Stimulated activated CD8-positive, alpha-beta memory T cell treated with anti-CD3 and anti-CD28 coated beads, Interleukin-7, amount 100 ng/mL, for 4 hours (primary cell): ENCODE measurements at regions not wholly inside any gene's neighbourhood (a gene's known extent, or its start where the extent isn't known, plus 50 kb on each side); places are given as distances from the start of the nearest gene placed in this dataset.
"Not testable (repeated sequence)": the region's sequence is repeated elsewhere in the genome, so short reads cannot be mapped to it uniquely, and the experiment has no call there.

ENCODE experiments used
- DNase-seq, 2 donors: peaks; one replicate each; pipeline ENCODE4 v3.0.0-alpha.2; 2020; ENCODE audit warnings: low read depth in 2 of 2

DNA sequence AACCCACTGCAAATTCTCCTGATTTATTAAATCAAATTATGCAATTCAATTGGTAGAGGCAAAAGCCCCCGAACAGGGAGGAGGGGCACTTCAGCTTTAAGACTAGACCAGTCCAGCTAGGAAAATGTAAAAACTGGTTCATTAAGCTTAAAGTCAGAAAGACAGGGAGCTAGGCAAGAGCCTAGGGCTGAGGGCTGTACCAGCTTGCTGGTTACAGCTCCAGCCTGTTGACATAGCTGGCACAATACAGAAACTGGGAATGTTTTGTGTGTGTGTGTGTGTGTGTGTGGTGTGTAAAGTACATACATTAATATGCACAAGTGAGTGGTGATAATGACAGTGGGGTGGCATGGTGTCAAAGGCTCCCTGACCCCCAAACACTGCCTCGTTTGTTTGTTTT, 307.0 kb upstream of the CELF4 start:
- DNase-seq = no peak

DNA sequence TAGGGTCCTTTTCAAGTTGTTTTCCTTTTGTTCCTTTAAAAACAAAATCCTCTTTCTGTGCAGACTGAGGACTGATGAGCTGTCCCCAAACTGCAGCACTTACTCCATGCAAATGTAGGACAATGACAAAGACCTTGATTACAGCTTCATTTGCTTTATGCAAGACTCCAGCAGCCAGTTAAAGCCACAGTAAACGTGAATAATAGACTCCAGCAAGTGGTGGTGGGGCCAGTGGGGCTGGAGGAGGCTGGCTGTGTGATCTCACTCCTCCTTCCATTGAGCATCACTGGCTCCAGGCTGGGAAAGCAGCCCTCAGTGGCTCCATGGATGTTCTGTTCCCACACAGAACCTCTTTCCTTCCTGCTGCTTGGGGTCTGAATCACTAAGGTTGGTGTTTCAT, 306.0 kb upstream of the CELF4 start:
- DNase-seq = no peak

DNA sequence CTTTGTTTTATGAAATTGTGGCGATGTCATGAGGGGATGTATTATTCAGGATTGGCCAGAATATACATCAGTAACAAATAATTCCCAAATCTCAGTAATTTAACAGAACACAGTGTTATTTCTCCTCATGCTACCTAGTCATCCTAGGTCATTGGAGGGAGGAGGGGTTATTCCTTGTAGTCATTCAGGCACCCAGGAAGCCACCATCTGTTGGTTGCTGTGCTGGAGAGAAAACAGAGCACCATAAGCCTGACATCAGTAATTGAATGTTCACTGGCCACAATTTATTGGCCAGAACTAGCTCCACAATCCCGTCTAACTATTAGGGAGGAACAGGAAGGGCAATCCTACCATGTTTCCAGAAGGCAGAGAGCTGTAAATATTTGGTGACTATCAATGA, 303.5 kb upstream of the CELF4 start:
- no peak for DNase-seq

GRCh38 chr18:37864122-37864521, 298.5 kb upstream of the CELF4 start:
- DNase-seq = no peak

GRCh38 chr18:37861981-37862380, 296.4 kb upstream of the CELF4 start:
- no peak for DNase-seq

DNA sequence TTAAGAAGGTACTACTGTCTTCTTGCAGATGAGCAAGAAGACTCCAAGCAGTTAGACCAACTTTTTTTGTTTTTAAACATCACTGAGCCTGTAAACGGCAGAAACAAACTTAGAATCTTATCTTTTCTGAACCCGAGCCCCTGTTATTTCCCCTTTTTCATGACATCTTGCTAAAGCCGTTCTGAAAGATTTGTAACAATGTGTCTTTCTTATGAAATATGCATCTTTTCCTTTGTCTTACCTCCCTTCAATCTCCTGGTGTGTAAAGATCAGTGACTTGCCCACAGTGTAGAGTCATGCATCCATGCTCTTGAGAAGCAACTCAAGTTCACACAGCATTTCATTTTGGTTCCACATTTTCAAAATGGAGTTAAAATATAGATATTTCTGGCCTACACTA, 288.8 kb upstream of the CELF4 start:
- DNase-seq = no peak

DNA sequence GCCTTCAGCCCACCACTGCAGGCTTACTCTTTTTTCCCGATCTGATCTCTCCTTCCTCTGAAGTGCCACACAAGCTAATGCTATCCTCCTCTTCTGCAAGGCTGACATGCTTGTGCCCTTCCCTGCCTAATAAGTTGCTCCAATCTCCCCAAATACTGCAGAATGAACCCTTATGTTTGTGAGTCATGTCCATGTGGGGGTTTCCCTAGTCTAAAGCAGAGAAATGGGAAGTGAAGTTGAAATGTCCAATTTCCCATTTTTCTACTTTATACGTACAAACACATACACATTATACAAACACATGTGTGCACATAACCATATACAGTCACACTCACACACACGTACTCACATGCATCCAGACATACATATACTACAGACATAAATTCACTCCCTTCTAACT, 288.1 kb upstream of the CELF4 start:
- no peak for DNase-seq

DNA sequence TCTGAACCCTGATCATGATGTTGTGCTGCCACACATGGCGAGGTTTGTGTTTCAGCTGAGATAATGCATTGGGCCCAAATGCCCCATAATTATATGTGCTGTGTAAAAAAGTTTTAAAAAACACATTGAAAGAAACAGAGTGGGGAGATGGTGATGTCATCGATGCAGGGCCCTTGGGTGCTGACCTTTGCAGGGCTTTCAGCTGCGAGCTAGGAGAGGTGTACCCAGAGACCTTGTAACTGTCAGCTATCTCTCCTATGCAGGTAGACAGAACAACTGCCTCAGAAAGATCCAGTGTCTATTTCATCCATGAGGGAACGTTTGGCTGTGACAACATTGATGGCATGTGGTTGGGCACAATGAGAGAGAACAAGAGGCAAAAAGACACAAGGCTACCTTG, 286.9 kb upstream of the CELF4 start:
- DNase-seq = no peak

DNA sequence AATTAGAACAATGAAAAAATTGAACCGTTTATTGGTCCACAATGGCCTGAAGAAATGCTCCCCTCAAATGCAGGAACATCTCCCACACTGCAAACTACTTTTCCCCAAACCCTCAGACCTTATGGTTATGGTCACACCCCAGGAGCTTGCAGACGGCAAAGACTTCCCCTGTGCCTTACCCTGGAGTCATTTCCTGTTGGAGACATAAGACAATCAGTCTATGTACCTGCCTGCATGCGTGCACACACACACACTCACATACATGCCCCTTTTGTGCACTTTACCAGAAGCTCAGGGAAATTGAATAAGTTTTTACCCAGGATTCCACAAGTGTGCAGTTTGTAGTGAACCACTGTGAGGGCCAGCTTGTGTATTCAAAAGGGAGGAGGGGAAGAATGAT, 281.9 kb upstream of the CELF4 start:
- DNase-seq = no peak

- DNase-seq = no peak
Measured at GRCh38 chr18:37846996-37847395, 281.4 kb upstream of the CELF4 start.

- DNase-seq = no peak
Measured at GRCh38 chr18:37845498-37845897, 279.9 kb upstream of the CELF4 start.

GRCh38 chr18:37844209-37844970, 278.8 kb upstream of the CELF4 start:
- no peak for DNase-seq

GRCh38 chr18:37838083-37838482, 272.5 kb upstream of the CELF4 start:
- DNase-seq = no peak

GRCh38 chr18:37836071-37836970, 270.7 kb upstream of the CELF4 start:
- DNase-seq = no peak

DNA sequence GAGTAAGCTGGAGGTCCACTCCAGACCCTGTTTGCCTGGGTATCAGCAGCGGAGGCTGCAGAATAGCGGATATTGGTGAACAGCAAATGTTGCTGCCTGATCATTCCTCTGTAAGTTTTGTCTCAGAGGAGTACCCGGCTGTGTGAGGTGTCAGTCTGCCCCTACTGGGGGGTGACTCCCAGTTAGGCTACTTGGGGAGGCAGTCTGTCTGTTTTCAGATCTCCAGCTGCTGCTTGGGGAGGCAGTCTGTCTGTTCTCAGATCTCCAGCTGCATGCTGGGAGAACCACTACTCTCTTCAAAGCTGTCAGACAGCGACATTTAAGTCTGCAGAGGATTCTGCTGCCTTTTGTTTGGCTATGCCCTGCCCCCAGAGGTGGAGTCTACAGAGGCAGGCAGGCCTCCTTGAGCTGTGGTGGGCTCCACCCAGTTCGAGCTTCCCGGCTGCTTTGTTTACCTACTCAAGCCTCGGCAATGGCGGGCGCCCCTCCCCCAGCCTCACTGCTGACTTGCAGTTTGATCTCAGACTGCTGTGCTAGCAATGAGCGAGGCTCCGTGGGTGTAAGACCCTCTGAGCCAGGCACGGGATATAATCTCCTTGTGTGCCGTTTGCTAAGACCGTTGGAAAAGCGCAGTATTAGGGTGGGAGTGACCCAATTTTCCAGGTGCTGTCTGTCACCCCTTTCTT, 266.6 kb upstream of the CELF4 start:
- DNase-seq = not testable (repeated sequence)

DNA sequence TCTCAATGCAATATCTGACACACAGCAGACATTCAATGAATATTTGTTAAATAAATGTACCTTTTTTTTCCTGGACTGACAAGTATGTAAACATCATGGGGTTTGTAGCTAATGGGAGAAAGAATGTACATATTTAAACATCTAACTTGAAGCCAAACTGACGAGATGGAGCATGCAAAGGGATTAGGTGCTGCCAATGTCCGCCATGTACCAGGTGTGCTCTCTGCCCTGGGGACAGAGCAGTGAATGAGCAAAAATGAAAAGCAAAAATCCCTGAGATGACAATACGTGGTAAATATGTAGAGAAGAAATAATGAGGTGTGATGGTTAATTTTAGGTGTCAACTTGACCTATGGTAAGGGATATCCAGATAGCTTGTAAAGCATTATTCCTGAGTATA, 247.4 kb upstream of the CELF4 start:
- DNase-seq = no peak

DNA sequence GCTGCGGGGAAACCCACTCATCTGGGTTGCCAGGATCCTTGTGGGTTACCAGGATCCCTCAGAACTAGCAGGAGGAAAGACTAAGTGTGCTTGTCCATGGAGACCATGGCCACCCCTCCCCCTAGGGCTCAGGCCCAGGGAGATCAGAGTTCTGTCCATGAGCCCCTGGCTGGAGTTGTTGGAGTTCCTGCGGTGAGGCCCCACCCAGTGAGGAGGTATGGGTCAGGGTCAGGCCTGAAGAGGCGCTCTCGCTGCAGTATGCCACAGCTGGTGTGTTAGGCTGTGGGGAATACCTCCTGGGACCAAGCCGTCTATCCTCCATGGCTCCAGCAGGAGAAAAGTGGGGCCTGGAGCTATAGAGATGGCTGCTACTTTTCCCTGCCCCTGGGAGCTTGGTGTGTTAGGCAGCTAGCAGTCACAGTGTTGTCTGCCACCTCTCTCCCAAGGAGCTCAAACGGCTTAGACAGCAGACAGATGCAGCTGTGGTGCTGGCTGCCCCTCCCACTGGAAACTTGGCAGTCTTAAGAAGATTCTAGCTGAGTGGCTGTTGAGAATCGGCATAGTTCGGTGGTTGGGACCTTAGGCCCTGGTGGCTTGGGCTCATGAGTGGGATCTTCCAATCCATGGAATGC, 240.3 kb upstream of the CELF4 start:
- no peak for DNase-seq

GRCh38 chr18:37796823-37797349, 231.3 kb upstream of the CELF4 start:
- DNase-seq = no peak

DNA sequence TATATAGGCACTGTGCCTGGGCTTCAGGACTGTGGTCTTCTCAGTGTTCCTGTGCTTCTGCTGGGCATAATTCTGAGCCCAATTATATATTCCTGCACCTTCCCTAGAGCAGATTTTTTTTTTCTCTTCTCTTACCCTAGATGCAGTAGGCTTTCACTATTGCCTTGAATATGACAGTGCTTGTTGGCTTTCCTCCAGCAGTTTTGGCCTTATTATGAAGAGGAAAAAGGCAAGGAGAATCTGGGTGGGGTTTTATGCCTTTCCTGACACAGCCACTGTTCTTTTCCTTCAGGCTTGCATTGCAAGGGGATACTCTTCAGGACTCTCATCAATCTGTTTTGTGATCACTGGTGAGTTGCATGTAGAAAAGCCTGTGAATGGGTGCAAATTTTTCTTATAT, 221.9 kb upstream of the CELF4 start:
- DNase-seq = no peak

DNA sequence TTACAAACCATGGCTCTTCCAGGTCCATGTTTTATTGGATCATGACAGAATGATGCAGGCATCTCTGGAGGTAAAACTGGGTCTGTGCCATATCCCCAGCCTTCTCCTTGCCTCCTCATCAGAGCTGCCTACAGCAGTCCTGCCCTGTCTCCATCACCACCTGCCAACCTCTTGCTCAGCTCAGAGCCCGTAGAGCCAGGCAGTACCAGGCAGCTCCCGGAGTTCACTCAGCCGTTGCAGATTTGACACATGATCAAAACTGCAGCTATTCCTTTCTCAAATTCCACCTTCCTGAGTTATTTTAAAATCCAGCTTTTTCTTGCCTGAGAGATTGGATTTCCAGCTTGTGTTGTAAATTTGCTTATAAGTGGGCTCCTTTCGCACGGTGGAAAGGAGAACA, 218.2 kb upstream of the CELF4 start:
- DNase-seq = no peak

- DNase-seq = no peak
Measured at GRCh38 chr18:37779220-37779619, 213.6 kb upstream of the CELF4 start.
